ENCODE measurements at regions not wholly inside any gene's neighbourhood (a gene's known extent, or its start where the extent isn't known, plus 50 kb on each side); places are given as distances from the start of the nearest gene placed in this dataset.

- TF ChIP-seq TAF7 (tag; IDR thresholded peaks at IDR 0.05) (no peak), SREBF1 (IDR thresholded peaks at IDR 0.05; ENCODE audit: borderline replicate concordance, low read depth, low read length) (no peak), CHD2 (IDR thresholded peaks at IDR 0.05; ENCODE audit: low read depth, low read length) (no peak), CHD1 (IDR thresholded peaks at IDR 0.05; ENCODE audit: low read length) (no peak), FOXK1 (CRISPR knock-in tag; IDR thresholded peaks at IDR 0.05; ENCODE audit: borderline replicate concordance) (no peak), ZBTB43 (CRISPR knock-in tag; IDR thresholded peaks at IDR 0.05) (no peak), SETDB1 (IDR thresholded peaks at IDR 0.05; ENCODE audit: low read length) (no peak), CTCF (IDR thresholded peaks at IDR 0.05 in 2 of 3, conservative IDR thresholded peaks at IDR 0.05 in 1 of 3; ENCODE audit: insufficient read depth in 2 of 3, low read depth in 1 of 3, low read length in 3 of 3) (no peak), NCOR1 (IDR thresholded peaks at IDR 0.05) (no peak)
These were observed 103.8 kb upstream of the HMGA2 start for GRCh38 chr12:65720136-65721130.
